ENCODE measurements at regions not wholly inside any gene's neighbourhood (a gene's known extent, or its start where the extent isn't known, plus 50 kb on each side); places are given as distances from the start of the nearest gene placed in this dataset.

DNA sequence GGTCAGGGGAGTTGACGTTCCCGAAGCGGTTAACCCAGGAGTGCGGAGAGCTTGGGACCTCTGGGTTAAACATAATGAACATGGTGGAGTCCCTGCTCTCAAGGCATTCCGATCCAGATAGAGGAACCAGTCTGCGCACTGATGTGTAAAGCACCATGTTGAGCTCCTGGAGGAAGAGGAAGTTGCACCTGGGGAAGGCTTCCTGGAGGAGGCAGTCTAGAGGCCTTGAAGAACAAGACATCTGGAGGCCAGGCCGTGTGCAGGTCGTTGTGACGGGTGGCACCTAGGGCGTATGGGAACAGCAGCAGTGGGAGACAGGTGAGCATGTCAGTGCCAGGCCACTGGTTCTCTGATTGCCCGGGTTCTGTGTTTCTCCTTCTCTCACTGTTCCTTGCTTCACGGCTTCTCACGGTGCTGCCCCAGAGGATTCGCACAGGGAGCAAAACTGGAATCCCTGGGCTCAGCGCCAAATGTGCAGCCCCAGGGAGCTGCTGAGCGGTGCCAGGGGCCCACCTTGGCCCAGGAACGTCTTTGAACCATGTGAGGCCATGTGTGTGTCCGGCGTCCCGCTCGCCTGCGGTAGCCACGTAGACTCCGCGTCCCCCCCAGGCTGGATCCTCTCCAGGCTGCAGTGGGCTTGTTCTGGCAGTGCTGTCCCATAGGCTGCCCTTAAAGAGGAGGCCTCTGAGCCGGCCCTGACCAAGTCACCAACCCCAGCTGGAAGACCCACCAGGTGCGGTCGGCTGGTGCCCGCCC lies 122.9 kb upstream of the GALNT2 start:
- no peak for TF ChIP-seq GATA3 (IDR thresholded peaks at IDR 0.05; ENCODE audit: low read depth, low read length)
- no peak for TF ChIP-seq GATA2 (IDR thresholded peaks at IDR 0.05; ENCODE audit: low read depth, low read length)

DNA sequence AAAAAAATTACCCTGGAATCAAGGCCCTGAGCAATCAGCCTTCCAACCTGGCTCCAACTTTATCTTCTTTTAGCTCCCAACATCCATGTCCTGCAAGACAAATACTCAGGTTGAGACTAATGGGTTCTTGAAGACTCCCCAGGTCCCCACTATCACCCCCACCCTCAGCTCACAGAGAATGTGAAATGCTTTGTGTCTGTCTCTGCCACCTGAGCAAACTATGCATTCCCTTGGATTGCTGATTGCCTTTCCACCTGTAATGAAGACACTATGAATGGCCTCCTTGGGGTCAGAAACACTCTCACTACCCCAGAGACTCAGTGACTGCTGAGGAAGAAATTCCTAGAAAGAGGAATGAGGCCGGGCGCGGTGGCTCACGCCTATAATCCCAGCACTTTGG lies 121.2 kb upstream of the GALNT2 start:
- TF ChIP-seq GATA3 (IDR thresholded peaks at IDR 0.05; ENCODE audit: low read depth, low read length) (no peak), GATA2 (IDR thresholded peaks at IDR 0.05; ENCODE audit: low read depth, low read length) (no peak)

DNA sequence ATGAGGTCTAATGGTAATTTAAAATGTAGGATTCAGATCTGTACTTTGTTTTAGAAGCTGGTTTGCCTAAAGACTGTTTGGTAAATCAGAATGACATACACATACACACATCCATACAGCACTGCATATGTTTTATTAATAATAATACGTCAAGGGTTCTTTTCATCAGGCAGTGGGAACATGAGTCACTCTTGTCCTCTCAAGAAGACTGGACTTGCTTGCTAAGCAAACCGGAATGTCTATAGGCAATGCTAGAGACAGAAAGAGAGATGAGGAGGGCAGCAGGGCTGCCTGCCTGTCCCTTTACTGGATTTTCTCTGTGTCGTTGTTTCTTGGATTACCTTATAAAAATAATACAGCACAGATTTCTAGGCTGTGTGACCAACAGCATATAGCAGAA lies 119.1 kb upstream of the GALNT2 start:
- TF ChIP-seq GATA3 (IDR thresholded peaks at IDR 0.05; ENCODE audit: low read depth, low read length) (no peak), GATA2 (IDR thresholded peaks at IDR 0.05; ENCODE audit: low read depth, low read length) (no peak)

DNA sequence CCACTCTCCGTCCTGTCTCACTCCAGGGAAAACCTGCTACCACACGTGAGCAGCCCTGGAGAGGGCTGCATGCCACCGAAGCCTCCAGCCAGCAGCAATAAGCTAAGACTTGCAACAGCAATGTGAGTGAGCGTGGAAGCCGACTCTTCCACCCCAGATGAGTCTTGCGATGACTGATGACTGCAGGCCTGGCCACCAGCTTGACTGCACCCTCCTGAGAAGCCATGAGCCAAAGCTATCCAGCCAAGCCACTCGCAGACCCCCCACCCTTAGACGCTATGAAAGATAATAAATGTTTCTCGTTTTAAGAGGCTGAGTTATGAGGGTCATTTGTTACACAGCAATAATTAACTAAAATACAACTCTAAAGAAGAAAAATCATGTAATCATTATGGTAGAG lies 118.6 kb upstream of the GALNT2 start:
- TF ChIP-seq GATA3 (IDR thresholded peaks at IDR 0.05; ENCODE audit: low read depth, low read length) (no peak), GATA2 (IDR thresholded peaks at IDR 0.05; ENCODE audit: low read depth, low read length) (no peak)

DNA sequence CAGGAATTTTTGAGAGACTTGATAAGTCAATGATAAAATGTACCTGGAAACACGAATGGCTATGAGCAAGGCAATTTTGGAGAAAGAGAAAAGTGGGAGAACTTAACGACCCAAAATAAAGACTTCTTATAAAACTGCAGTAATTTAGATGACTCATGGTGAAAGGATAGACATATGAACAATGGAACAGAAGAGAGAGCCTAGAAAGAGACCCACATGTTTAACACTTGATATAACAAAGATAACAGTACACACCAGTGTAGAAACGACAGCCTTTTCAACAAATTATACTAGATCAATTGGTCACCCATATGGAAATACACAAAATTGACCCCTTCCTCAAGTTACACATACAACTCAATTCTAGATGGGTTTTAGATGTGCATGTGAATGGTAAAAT lies 117.5 kb upstream of the GALNT2 start:
- TF ChIP-seq GATA2 (IDR thresholded peaks at IDR 0.05; ENCODE audit: low read depth, low read length) = no peak
- TF ChIP-seq GATA3 (IDR thresholded peaks at IDR 0.05; ENCODE audit: low read depth, low read length) = no peak

DNA sequence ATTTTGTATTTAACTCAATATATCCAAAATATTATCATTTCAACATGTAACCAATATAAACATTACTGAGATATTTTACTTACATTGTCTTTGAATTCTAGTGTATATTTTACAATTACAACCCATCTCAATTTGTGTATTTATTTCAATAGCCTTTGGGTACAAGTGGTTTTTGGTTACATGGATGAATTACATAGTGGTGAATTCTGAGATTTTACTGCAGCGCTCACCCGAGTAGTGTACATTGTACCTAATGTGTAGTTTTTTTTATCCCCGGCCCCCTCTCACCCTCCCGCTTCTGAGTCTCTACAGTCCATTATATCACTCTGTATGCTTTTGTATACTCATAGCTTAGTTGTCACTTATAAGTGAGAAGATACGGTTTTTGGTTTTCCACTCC lies 117.0 kb upstream of the GALNT2 start:
- TF ChIP-seq GATA2 (IDR thresholded peaks at IDR 0.05; ENCODE audit: low read depth, low read length) = no peak
- TF ChIP-seq GATA3 (IDR thresholded peaks at IDR 0.05; ENCODE audit: low read depth, low read length) = no peak

DNA sequence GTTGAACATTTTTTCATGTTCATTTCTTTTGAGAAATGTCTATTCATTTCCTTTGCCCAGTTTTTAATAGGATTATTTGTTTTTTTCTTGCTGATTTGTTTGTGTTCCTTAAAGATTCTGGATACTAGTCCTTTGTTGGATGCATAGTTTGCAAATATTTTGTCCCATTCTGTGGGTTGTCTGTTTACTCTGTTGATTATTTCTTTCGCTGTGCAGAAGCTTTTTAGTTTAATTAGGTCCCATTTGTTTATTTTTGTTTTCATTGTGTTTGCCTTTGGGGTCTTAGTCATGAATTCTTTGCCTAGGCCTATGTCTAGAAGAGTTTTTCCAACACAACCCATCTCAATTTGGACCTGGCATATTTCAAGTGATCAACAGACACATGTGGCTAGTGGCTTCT lies 116.1 kb upstream of the GALNT2 start:
- no peak for TF ChIP-seq GATA2 (IDR thresholded peaks at IDR 0.05; ENCODE audit: low read depth, low read length)

DNA sequence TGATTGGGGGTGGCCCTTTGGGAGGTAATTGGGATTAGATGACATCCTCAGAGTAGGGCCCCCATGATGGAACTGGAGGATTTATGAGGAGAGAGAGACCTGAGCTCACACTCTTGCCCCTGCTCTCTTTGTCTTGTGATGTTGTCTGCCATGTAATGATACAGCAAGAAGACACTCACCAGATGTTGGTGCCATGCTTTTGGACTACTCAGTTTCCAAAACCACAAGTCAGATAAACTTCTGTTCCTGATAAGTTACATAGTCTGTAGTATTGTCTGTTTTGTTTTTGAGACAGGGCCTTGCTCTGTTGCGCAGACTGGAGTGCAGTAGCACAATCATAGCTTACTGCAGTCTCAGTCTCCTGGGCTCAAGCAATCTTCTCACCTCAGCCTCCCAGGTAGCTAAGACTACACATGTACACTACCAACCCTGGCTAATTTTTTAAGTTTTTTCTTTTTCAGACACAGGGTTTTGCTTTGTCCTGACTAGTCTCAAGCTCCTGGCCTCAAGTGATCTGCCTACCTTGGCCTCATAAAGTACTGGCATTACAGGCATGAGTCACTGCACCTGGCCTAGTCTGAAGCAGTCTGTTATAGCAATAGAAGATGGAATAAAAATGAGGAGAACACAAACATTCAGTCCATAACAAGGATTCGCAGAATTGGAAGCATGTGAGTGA lies 115.0 kb upstream of the GALNT2 start:
- TF ChIP-seq GATA2 (IDR thresholded peaks at IDR 0.05; ENCODE audit: low read depth, low read length) (no peak), GATA3 (IDR thresholded peaks at IDR 0.05; ENCODE audit: low read depth, low read length) (no peak)

DNA sequence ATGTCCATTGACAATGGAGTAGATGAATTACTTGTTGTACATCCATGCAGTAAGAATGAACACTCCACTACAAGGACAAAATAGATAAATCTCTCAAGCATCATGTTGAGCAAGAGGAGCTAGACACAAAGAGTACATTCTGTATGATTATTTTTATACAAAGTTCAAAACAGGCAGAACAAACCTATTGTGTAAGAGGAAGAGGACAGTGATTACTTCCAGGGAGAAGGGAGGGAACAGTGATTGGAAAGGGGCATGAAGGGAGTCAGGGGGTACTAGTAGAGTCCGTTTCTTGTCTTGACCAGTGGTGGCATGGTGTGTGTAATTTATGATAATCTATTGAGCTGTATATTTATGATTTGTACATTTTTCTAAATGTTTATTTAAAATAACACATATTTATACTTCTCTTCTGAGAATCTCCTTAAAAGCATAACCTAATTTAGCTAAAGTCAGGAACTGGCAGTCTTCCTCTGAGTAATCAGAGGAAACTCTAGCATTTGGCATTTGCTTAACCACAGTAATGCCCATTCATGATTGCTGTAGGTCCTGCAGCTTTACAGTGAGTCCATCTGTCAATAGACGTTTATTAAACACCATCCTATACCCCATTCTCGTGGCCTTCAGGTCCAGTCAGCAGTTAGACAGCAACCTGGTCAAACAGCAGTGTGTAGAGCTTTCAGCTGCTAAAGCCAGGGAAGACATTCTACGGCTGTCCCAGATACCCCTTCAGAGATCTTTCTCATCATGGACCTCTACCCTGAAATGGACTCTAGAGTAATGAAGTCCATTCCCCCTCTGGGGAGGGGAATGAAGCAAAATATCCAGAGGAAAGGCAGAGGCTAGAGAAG lies 114.1 kb upstream of the GALNT2 start:
- TF ChIP-seq GATA3 (IDR thresholded peaks at IDR 0.05; ENCODE audit: low read depth, low read length) (no peak), GATA2 (IDR thresholded peaks at IDR 0.05; ENCODE audit: low read depth, low read length) (no peak)

DNA sequence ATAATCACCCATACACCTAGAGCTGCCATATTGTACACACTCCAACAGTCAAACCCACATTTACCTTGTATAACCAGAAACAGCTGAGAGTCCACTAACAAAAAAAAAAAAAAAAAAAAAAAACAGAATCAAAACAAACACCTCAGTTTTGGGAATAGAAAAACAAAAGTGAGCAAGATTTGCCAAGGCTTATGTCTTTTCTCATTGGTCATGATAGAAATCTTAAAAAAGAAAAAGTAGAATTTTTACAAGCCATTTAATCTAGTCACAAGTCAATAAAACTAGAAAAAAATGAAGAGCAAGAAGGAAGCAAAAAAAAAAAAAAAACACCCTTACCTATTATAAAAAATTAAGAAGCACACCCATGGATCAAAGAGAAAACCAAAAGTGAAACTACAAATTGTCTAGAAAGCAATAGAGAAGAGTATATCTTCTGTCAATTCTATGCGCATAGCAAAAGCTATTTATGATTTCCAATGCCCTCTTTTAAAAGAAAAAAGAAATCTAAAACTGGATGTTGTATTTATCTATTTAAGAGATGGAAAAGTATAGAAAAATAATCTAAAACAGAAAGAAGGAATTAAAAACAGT lies 113.2 kb upstream of the GALNT2 start:
- TF ChIP-seq GATA3 (IDR thresholded peaks at IDR 0.05; ENCODE audit: low read depth, low read length) (no peak), GATA2 (IDR thresholded peaks at IDR 0.05; ENCODE audit: low read depth, low read length) (no peak)

DNA sequence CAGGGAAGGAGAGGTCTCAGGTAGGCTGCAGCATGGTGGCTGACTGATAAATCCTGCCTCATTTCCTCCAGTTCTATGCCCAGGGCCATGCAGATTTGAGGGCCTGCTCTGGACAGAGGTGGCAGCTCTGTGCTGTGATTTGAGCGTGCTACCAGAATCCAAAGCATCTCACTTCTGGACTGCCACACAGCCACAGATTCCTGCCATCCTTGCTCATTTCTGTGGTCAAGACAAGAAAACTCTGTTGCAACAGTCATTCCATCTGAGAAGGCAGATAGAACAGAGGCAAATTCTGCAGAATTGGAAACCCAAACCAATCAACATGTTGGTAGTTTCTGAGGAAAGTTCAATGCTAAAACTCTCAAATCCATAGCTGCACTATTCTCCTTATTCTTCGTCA lies 102.8 kb upstream of the GALNT2 start:
- TF ChIP-seq GATA3 (IDR thresholded peaks at IDR 0.05; ENCODE audit: low read depth, low read length) (no peak), GATA2 (IDR thresholded peaks at IDR 0.05; ENCODE audit: low read depth, low read length) (no peak)

DNA sequence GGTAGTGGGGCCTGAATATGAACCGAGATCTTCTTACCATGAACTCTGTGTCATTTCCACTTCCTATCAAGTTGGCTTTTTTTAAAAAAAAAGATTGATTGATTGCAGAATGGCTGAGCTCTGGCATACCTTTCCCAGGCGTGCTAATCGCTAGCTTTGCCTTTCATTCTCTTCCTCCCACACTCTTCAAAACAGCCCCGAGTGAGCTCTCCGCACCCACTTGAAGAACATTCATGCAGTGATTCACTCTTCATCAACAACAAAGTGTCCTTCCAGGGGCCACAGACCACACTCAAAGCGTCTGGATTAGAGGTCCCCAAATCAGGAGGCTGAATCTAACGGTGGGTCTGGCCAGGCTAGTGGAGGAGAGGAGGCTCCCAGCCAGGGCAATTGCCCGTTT lies 96.3 kb upstream of the GALNT2 start:
- TF ChIP-seq GATA3 (IDR thresholded peaks at IDR 0.05; ENCODE audit: low read depth, low read length) = no peak
- no peak for TF ChIP-seq GATA2 (IDR thresholded peaks at IDR 0.05; ENCODE audit: low read depth, low read length)

DNA sequence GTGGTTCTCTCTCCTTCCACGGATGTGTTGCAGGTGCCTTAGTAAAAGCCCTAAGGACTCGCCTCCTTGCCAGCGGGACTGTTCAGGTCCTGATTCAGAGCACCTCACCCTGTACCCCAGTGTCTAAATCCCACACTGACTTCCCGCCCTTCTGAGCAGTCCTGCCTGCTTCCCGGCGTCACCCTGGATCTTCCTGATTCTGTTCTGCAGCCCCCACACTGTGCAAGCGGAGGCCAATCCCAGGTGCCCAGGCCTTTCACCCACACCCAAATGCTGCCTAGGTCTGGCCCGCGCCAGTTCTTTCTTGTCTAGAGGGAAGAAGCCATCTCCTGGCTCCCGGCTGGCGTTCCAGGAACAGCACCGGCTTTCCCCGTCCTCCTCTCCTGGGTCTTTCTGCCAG lies 95.9 kb upstream of the GALNT2 start:
- no peak for TF ChIP-seq GATA3 (IDR thresholded peaks at IDR 0.05; ENCODE audit: low read depth, low read length)
- no peak for TF ChIP-seq GATA2 (IDR thresholded peaks at IDR 0.05; ENCODE audit: low read depth, low read length)

DNA sequence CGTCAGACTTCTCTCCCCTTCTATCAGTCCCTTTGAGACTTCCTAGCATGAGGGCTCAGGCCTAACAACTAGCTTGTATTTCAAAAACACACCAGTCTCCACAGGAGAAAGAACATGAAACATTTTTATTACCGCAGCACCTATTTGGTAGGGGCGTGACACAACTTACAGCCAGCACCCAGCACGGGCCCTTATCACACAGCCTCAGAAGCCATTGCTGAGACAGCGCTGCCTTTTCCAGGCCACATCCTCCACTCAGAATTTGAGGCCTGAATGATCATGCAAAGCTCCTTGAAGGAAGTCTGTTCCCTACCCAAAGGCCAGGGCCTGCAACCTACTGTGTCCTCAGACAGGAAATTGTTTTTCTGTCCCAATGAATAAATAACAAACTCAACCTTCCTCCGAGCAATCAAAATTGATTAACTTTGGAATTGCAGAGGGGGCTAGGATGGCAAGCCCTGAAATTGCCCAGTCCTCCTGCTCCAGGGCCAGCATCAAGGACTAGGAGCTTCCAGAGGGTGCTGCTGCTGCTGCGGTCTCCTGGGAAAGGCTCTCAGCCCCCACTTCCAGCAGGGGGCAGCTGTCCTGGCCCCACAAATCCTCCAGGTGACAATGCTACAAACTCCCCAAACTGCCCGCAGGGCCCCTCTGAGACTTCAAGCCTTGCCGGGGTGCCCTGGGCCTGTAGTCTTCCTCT lies 94.3 kb upstream of the GALNT2 start:
- TF ChIP-seq GATA3 (IDR thresholded peaks at IDR 0.05; ENCODE audit: low read depth, low read length) = no peak
- TF ChIP-seq GATA2 (IDR thresholded peaks at IDR 0.05; ENCODE audit: low read depth, low read length) = no peak
